ENCODE measurements at regions not wholly inside any gene's neighbourhood (a gene's known extent, or its start where the extent isn't known, plus 50 kb on each side); places are given as distances from the start of the nearest gene placed in this dataset.
A peak's percentile ranks its signal among the peaks of the same experiment; 100 is the strongest.

DNA sequence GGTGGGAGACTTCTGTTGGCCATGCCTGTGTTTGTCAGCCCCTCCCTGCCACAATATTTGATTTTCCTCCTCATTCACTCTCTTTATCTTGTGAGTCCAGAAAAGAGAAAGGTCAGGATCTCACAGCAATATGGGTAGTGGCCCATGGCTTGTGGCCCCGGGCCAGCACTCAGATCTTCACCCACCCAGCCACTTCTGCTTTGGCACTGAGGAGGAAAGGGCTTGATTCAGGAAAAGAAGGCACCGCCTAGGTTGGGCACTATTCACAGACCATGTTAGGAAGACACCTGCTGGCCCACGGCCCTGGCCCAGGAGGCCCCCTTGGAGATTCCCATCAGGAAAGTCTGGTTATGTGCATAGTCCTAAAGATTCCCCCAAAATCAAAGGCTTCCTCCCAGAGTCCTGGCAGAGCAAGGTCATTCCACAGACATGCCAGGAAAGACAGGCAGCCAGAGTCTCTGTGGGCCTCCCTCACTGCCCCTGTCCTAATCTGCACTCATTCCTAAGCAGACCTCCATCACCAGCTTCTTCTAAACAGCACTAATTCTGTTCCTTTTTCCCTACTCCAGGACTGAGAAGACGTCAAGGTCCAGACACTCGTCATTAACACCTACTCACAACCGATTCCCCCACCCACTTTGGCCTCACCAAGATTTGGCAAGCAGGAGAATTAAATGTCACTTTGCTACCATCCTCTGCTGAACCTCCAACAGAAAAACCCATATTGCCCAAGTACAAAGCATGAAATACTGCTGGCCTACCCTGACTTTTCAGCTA, 179.3 kb downstream of the DEPDC1B start:
- TF ChIP-seq CTCF (IDR thresholded peaks at IDR 0.05): no peak
- intact Hi-C loops (cut with DNase I; ENCODE audit: low total_unique reads): no loop called here
- H3K4me3 ChIP-seq: no peak overlapping the region
- no peaks in the 10 kb centered on the region for H3K27me3 ChIP-seq
- H3K9me3 ChIP-seq: no peaks in the 10 kb centered on the region
- peak in 1 of 2 donors; percentile 29 for DNase-seq
- H3K4me1 ChIP-seq: peaks cover 0 to 63% (median 43%) of the 10 kb centered on the region in 4 donors
- no peaks in the 10 kb centered on the region for H3K36me3 ChIP-seq
- H3K27ac ChIP-seq: peak overlapping the region; percentile 73 to 79

- Histone ChIP-seq H3K27ac (peak overlapping the region; percentile 73 to 79), H3K36me3 (no peaks in the 10 kb centered on the region), H3K4me3 (no peak overlapping the region), H3K9me3 (no peaks in the 10 kb centered on the region), H3K4me1 (peaks cover 0 to 69% (median 43%) of the 10 kb centered on the region in 4 donors), H3K27me3 (no peaks in the 10 kb centered on the region)
- DNase-seq: no peak
- TF ChIP-seq CTCF (IDR thresholded peaks at IDR 0.05): no peak
- intact Hi-C loops (cut with DNase I; ENCODE audit: low total_unique reads): no loop called here
Observed at GRCh38 chr5:60519372-60519771, 180.6 kb downstream of the DEPDC1B start.

- no peaks in the 10 kb centered on the region for H3K27me3 ChIP-seq
- intact Hi-C loops (cut with DNase I; ENCODE audit: low total_unique reads): no loop called here
- H3K27ac ChIP-seq: peak overlapping the region; percentile 73 to 79
- DNase-seq: no peak
- H3K4me1 ChIP-seq: peaks cover 0 to 76% (median 43%) of the 10 kb centered on the region in 4 donors
- TF ChIP-seq CTCF (IDR thresholded peaks at IDR 0.05): no peak
- no peaks in the 10 kb centered on the region for H3K9me3 ChIP-seq
- H3K4me3 ChIP-seq: no peak overlapping the region
- H3K36me3 ChIP-seq: no peaks in the 10 kb centered on the region
Observed at GRCh38 chr5:60517850-60518249, 182.1 kb downstream of the DEPDC1B start.

GRCh38 chr5:60517094-60517694, 182.8 kb downstream of the DEPDC1B start:
- no peaks in the 10 kb centered on the region for H3K36me3 ChIP-seq
- peak overlapping the region; percentile 73 to 79 for H3K27ac ChIP-seq
- intact Hi-C loops (cut with DNase I; ENCODE audit: low total_unique reads): no loop called here
- H3K9me3 ChIP-seq: no peaks in the 10 kb centered on the region
- TF ChIP-seq CTCF (IDR thresholded peaks at IDR 0.05): no peak
- peaks cover 0 to 70% (median 40%) of the 10 kb centered on the region in 4 donors for H3K4me1 ChIP-seq
- no peak for DNase-seq
- H3K27me3 ChIP-seq: no peaks in the 10 kb centered on the region
- no peak overlapping the region for H3K4me3 ChIP-seq

GRCh38 chr5:60516688-60517087, 183.3 kb downstream of the DEPDC1B start:
- H3K4me3 ChIP-seq: no peak overlapping the region
- no peak for DNase-seq
- no peak for TF ChIP-seq CTCF (IDR thresholded peaks at IDR 0.05)
- peaks cover 0 to 65% (median 37%) of the 10 kb centered on the region in 4 donors for H3K4me1 ChIP-seq
- intact Hi-C loops (cut with DNase I; ENCODE audit: low total_unique reads): no loop called here
- H3K9me3 ChIP-seq: no peaks in the 10 kb centered on the region
- H3K36me3 ChIP-seq: no peaks in the 10 kb centered on the region
- H3K27ac ChIP-seq: peak overlapping the region; percentile 73 to 79
- no peaks in the 10 kb centered on the region for H3K27me3 ChIP-seq
